ENCODE measurements at regions not wholly inside any gene's neighbourhood (a gene's known extent, or its start where the extent isn't known, plus 50 kb on each side); places are given as distances from the start of the nearest gene placed in this dataset.

GRCh38 chr9:1952001-1952400 lies 63.1 kb upstream of the SMARCA2 start:
- H3K4me3 ChIP-seq (ENCODE audit: low read depth, low read length) = no peak overlapping the region
- DNase-seq (ENCODE audit: low read depth, low spot score) = no peak
- ChIA-PET CTCF (no interaction called here), POLR2A (no interaction called here)
- TF ChIP-seq CTCF (IDR thresholded peaks at IDR 0.05; ENCODE audit: insufficient read depth, low read length, missing control alignments) = no peak

GRCh38 chr9:1954238-1954637 lies 60.9 kb upstream of the SMARCA2 start:
- H3K4me3 ChIP-seq (ENCODE audit: low read depth, low read length) = no peak overlapping the region
- ChIA-PET POLR2A (no interaction called here), CTCF (no interaction called here)
- TF ChIP-seq CTCF (IDR thresholded peaks at IDR 0.05; ENCODE audit: insufficient read depth, low read length, missing control alignments) = no peak
- no peak for DNase-seq (ENCODE audit: low read depth, low spot score)

DNA sequence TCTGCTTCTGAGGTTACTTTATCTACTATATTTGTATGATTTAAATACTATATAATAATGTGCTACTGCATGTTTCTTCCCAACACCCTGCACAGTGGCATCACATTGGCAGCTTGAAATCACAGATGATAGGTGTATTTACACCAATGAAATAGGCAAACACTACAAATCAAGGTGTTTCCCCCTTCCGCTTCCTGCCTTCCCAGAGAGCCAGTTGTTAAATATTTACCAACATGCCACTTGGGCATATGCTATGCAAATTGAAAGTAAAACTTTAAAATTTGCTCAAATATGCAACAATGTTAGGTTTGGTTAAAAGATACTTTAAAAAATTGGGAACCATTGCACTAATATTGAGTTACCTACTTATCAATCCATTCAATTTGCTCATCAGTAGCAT lies 58.2 kb upstream of the SMARCA2 start:
- no peak for TF ChIP-seq CTCF (IDR thresholded peaks at IDR 0.05; ENCODE audit: insufficient read depth, low read length, missing control alignments)
- DNase-seq (ENCODE audit: low read depth, low spot score) = no peak
- ChIA-PET POLR2A (no interaction called here), CTCF (no interaction called here)
- H3K4me3 ChIP-seq (ENCODE audit: low read depth, low read length) = no peak overlapping the region

GRCh38 chr9:1957856-1958255 lies 57.3 kb upstream of the SMARCA2 start:
- ChIA-PET CTCF (no interaction called here), POLR2A (no interaction called here)
- no peak overlapping the region for H3K4me3 ChIP-seq (ENCODE audit: low read depth, low read length)
- no peak for DNase-seq (ENCODE audit: low read depth, low spot score)
- TF ChIP-seq CTCF (IDR thresholded peaks at IDR 0.05; ENCODE audit: insufficient read depth, low read length, missing control alignments) = no peak

GRCh38 chr9:1959371-1959770 lies 55.8 kb upstream of the SMARCA2 start:
- ChIA-PET CTCF (no interaction called here), POLR2A (no interaction called here)
- no peak for TF ChIP-seq CTCF (IDR thresholded peaks at IDR 0.05; ENCODE audit: insufficient read depth, low read length, missing control alignments)
- no peak overlapping the region for H3K4me3 ChIP-seq (ENCODE audit: low read depth, low read length)
- no peak for DNase-seq (ENCODE audit: low read depth, low spot score)

- POLR2A ChIA-PET = no interaction called here
- TF ChIP-seq CTCF (IDR thresholded peaks at IDR 0.05; ENCODE audit: insufficient read depth, low read length, missing control alignments) = no peak
- CTCF ChIA-PET = no interaction called here
- DNase-seq (ENCODE audit: low read depth, low spot score) = no peak
- H3K4me3 ChIP-seq (ENCODE audit: low read depth, low read length) = no peak overlapping the region
Measured at GRCh38 chr9:1960342-1961042, 54.7 kb upstream of the SMARCA2 start.

All from AG04449 (cell line).